Stimulated activated CD8-positive, alpha-beta memory T cell treated with anti-CD3 and anti-CD28 coated beads, Interleukin-2, amount 100 ng/mL, for 1 hour (primary cell): ENCODE measurements at regions not wholly inside any gene's neighbourhood (a gene's known extent, or its start where the extent isn't known, plus 50 kb on each side); places are given as distances from the start of the nearest gene placed in this dataset.

ENCODE experiments used
- DNase-seq, 2 donors: peaks; one replicate each; pipeline ENCODE4 v3.0.0-alpha.2; 2020; ENCODE audit warnings: low read depth in 2 of 2

- no peak for DNase-seq
Measured at GRCh38 chr15:97692301-97693015, 268.0 kb upstream of the ARRDC4 start.

- no peak for DNase-seq
Measured at GRCh38 chr15:97694456-97694855, 266.0 kb upstream of the ARRDC4 start.

- DNase-seq, result no peak
Measured at GRCh38 chr15:97703400-97703799, 257.1 kb upstream of the ARRDC4 start.

GRCh38 chr15:97706059-97706458, 254.4 kb upstream of the ARRDC4 start:
- DNase-seq, result no peak

GRCh38 chr15:97708252-97708651, 252.3 kb upstream of the ARRDC4 start:
- DNase-seq, result no peak

- DNase-seq, result no peak
Measured at GRCh38 chr15:97712530-97712929, 248.0 kb upstream of the ARRDC4 start.

GRCh38 chr15:97717806-97718205, 242.7 kb upstream of the ARRDC4 start:
- DNase-seq, result no peak

- DNase-seq, result no peak
Measured at GRCh38 chr15:97718509-97718908, 242.0 kb upstream of the ARRDC4 start.

- DNase-seq, result no peak
Measured at GRCh38 chr15:97728791-97729190, 231.7 kb upstream of the ARRDC4 start.

GRCh38 chr15:97729270-97729669, 231.2 kb upstream of the ARRDC4 start:
- DNase-seq, result no peak

- no peak for DNase-seq
Measured at GRCh38 chr15:97730315-97730714, 230.2 kb upstream of the ARRDC4 start.

GRCh38 chr15:97731859-97732258, 228.6 kb upstream of the ARRDC4 start:
- no peak for DNase-seq

- DNase-seq, result no peak
Measured at GRCh38 chr15:97733373-97733772, 227.1 kb upstream of the ARRDC4 start.

GRCh38 chr15:97736748-97737147, 223.8 kb upstream of the ARRDC4 start:
- no peak for DNase-seq

- no peak for DNase-seq
Measured at GRCh38 chr15:97745481-97746071, 214.9 kb upstream of the ARRDC4 start.

- DNase-seq, result no peak
Measured at GRCh38 chr15:97747342-97747741, 213.2 kb upstream of the ARRDC4 start.

GRCh38 chr15:97748576-97748975, 211.9 kb upstream of the ARRDC4 start:
- DNase-seq, result no peak

- DNase-seq, result no peak
Measured at GRCh38 chr15:97750060-97750459, 210.4 kb upstream of the ARRDC4 start.

- no peak for DNase-seq
Measured at GRCh38 chr15:97755726-97756125, 204.8 kb upstream of the ARRDC4 start.

- DNase-seq, result no peak
Measured at GRCh38 chr15:97759363-97759762, 201.1 kb upstream of the ARRDC4 start.

GRCh38 chr15:97761110-97761509, 199.4 kb upstream of the ARRDC4 start:
- no peak for DNase-seq

- DNase-seq, result no peak
Measured at GRCh38 chr15:97783240-97783639, 177.3 kb upstream of the ARRDC4 start.

- DNase-seq, result no peak
Measured at GRCh38 chr15:97786741-97787140, 173.8 kb upstream of the ARRDC4 start.

- DNase-seq, result no peak
Measured at GRCh38 chr15:97790180-97790579, 170.3 kb upstream of the ARRDC4 start.
